ENCODE measurements at regions not wholly inside any gene's neighbourhood (a gene's known extent, or its start where the extent isn't known, plus 50 kb on each side); places are given as distances from the start of the nearest gene placed in this dataset.

DNA sequence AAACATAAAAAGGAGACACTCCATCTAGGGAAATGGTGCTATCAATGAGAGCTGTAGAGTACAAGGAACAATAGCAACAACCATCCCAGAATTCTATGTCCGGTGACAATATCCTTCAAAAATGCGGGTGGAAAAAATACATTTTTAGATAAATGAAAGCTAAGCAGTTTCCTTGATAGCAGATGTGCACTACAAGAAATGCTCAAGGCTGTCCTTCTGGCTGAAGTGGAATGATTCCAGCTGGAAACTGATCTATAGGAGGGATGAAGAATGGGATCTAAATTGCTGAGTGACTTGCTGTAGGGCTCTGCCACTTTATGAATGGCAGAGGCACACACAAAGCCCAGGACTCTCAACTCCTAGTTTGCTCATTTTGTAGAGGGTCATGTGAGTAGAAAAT lies 763.1 kb downstream of the C6orf118 start:
- DNase-seq, result no peak

DNA sequence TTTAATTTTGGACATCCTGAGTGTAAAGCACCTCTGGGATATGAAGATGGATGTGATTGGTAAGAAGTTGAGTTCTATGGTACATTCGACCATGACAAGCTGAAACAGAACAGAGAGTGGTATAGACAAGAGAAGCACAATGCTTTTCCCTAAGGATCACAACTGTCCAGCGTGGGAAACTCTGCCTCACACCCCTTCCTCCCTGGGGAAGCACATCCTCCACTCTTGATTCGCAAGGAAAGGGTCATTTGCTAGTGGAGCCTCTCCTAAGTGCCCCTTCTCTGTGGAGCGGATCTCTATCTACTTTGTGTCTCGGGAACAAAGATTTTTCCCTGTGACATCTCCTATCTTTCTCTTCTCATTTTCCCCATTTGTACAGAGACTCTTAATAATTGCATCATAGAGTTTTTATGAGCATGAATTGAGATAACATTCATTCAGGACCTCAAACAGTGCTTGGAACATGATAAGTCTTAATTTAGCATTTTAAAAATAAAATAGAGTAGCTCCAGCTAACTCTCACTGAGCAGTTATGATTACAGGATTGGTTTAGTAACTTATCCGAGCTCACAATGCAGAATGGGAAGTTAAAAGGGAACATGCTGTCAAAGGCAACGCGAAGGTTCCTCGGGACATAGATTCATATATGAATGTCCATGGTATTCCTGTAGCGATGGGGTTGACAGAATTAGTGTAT lies 775.2 kb downstream of the C6orf118 start:
- no peak for DNase-seq

GRCh38 chr6:164533045-164533362 lies 776.4 kb downstream of the C6orf118 start:
- no peak for DNase-seq

- no peak for DNase-seq
Measured at GRCh38 chr6:164532198-164533044, 777.0 kb downstream of the C6orf118 start.

DNA sequence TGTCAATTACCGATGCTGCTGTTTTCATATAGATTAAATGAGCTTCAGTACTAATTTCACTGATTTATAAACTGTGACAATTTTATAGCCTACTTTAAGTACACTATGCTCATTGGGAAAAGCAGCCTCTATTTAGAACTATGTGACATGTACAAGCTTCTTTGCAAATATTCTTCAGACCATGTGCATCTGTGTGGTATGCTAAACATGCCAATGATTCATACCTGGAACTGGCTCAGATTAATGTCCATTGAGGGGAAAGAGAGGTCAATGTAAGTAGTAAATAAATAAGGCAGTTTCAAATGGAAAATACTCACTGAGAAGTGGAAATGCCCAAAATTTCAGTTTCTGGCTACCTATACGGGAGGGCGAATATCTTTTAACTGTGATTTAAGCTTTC lies 777.7 kb downstream of the C6orf118 start:
- DNase-seq, result no peak

DNA sequence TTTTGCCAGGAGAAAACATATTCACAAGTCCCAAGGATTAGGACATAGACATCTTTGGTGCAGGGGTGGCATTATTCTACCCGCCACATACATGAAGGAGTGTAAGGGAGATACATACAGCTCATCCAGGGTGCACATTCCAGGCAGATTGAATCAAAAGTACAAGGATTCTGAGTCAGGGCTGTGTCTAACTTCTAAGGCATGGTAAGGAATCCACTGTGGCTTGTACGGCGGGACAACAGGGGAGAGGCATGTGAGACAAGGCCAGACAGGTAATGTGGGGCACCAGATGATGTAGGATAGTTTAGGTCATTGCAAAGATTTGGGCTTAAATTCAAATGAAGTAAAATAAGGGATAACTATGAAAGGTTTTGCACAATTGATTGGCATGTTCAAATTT lies 780.9 kb downstream of the C6orf118 start:
- DNase-seq, result no peak

DNA sequence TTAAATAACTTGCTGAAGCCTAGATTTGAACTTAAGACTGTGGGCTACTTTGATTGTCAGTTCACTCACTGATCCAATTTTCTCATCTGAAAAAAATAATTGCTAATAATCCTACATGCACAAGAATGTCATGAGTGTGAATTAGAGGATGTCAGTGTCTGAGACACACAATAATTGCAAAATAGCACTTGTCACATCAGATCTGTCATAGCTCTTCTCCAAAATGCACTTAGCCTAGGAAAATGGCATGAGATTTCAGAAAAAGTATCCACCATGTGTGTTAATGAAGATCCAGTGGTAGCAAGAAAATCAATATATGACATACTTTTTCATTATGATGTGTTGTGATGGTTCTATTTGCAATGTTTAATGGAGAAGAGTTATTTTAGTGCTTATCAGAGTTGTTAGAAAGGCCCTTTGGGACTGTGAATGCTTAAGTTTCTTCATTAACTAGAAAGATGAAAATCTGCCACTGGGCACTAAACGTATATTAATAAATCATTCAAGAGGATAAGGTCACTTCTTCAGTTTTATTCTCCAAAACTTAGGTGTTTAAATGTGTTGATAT lies 786.2 kb downstream of the C6orf118 start:
- no peak for DNase-seq

- no peak for DNase-seq
Measured at GRCh38 chr6:164520916-164521315, 788.5 kb downstream of the C6orf118 start.

GRCh38 chr6:164507206-164507940 lies 802.0 kb downstream of the C6orf118 start:
- no peak for DNase-seq

DNA sequence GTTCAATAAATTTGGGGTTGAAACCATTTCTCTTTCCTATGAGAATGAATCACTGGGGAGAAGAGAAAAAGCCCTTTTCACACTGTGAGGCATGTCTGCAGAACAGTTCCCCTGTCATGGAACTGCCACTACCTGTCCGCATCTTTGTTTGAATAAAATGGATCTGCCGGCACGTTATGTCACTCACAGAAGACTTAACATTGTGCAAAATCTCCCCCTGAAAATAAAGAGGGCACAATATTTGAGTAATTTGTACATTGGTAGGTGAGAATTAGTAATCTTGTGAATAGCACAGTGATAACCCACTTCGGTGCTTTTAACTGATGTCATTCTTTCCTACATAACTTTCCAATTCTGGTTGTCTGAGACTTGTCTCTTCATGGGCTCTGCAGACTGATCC lies 804.0 kb downstream of the C6orf118 start:
- DNase-seq, result no peak

DNA sequence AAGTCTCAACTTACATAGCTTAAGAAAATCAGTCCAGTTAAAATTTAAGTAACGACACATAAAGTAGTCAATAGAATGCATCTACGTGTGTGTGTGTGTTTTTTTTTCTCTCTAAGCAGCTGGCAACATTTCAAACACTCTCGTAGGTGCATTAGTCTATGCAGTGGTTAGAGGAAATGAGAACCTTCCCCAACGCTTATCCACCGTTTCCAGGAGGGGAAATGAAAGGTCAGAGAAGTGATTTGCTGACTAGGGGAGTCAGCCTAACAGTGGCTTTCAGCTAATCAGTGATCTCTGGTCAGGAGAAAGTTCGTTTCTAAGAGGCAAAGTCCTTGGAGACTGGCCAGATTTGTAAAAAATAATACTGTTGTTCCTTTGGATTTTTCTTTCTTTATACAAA lies 806.6 kb downstream of the C6orf118 start:
- DNase-seq, result no peak

DNA sequence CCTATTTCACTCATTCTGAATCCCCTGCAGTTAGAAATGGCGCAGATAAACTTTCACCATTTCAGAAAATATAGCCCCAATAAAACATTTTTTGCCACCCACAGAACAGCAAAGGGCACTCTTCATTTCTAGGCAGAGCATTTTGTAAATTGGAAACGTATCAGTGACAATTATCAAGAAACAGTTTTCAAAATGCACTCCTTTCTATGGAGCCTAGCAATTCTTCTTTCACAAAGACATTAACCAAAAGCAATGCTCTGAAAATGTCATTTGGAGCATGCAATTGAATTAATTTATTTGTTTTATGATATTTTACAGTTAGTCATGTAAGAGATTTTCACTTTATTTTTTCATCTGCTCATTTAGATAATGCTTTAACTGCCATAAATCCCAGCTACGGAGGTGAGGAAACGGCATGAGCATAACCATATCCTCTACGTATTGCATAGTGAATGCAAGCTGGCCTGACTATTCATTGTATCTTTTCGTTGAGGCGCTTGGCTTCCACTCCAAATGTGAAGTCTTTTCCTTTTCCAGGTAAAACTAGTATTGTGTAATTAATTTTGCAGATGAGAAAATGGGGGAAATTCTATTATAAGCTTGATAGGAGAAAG lies 813.4 kb downstream of the C6orf118 start:
- DNase-seq, result no peak

DNA sequence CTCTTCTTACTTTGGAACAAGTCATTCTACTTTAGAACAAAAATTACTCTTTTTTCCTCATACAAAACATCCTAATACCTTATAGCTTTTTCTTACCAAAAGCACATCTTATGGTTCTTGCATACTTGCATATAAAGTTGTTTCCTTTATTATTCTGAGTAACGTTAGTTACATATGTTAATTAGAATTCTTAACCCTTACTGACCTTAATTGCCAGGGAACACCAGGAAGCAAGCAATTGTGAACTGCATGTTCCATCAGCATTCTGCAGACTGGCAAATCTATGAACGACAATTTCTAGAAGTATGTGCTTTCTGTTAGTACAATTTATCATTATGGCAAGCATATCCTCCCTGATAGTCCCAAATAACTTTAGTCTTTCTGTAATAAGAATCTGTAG lies 831.0 kb downstream of the C6orf118 start:
- DNase-seq, result no peak

DNA sequence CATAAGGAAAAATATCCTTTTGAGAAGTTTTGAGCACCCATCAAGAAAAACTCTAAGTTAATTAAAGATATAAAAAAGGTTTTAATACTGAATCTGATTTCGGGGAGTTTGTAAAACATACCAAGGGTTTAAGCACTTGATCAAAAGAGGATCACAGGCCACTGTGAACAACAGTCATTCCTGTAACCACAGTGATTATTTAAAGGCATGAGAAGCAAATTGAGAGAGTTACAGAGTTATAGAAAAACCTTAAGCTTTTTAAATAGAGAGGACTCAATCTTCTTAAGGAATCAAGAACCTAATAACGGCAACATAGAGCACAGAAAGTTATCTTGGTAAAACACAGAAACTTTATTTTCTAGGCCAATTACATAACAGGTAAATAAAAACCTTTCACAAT lies 831.6 kb downstream of the C6orf118 start:
- no peak for DNase-seq

DNA sequence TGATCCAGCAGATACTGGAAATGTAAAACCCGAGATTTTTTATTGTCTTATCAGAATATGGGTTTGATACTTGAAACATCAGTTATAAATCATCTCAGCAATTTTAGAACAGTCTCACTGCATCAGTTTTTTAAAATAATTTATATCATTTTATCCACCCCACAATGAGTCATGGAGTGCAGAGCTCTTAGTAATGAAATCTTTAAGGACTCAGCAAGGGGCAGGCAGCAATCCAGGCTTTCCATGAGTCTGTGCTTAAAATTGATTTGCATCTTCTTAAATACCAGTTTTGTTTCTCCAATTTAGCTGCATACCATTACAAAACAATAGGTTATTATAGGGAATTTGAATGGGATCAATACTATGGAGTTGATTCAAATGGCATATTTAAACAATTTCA lies 832.3 kb downstream of the C6orf118 start:
- no peak for DNase-seq

DNA sequence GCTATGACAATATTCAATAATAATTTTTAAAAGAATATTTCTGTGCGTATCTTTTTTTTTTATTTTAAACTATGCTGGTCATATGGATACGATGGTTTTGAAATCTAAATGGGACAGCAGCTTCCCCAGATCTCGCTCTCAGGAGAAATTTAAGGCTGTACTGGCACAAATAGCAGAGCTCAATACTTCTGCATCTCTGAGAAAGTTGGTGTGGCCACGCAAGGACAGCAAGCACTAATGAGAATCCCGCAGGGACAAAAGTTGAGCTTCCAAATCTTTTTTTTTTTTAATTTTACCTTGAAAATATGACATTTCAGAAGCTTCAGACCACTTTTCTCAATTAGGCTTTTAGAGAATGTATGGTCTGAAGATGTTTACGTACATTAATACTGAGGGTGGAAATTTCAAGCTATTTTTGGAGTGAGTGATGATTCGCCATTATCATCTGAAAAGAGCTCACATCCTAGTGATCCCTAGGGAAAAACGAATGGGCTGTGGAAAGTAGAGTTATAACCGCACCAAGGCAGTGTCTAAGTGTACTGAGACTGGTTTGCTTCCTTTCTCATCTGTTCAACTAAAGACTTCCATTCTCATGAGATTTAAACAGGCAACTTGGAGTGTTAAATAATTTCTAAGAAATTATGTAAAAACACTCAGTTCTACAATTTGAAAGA lies 840.0 kb downstream of the C6orf118 start:
- no peak for DNase-seq

DNA sequence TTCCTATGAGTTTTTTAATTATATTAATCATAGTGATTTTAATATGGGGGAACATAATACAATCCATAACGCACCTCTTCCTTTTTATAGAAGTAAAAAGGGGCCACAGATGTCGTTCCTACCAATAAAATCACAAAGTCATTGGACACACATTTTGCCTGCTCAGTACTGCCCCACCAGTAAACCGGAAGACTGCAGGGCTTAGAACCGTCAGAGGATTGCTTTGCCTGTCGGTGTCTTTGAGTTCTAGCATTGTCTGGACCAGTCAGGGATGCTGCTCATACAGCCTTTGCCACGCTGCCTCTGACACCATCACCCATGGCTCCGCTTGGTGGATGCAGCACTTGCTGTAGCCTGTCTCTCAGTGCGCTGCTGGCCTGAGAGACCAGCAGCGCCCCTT lies 853.6 kb downstream of the C6orf118 start:
- DNase-seq, result no peak

GRCh38 chr6:164453835-164454234 lies 855.6 kb downstream of the C6orf118 start:
- no peak for DNase-seq

- DNase-seq, result no peak
Measured at GRCh38 chr6:164442572-164442971, 866.8 kb downstream of the C6orf118 start.

DNA sequence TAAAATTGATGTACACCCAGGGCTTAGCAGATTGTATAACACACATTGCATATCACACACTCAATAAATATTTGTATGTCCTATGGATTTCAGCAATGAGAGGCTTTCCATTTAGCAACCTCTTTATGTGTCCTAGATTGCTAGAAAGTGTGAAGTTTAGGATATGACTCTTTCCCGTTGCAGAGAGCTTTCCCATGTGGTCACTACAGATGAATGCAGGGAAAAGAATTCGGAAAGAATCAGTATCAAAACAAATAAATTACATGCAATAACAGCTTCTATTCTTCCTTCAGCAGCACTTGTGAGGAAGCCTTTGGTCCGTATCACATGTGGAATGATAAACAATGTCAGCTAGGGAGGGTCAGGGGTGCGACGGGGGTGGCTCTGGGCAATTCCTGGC lies 870.1 kb downstream of the C6orf118 start:
- DNase-seq, result no peak

GRCh38 chr6:164436976-164437375 lies 872.4 kb downstream of the C6orf118 start:
- DNase-seq, result no peak

DNA sequence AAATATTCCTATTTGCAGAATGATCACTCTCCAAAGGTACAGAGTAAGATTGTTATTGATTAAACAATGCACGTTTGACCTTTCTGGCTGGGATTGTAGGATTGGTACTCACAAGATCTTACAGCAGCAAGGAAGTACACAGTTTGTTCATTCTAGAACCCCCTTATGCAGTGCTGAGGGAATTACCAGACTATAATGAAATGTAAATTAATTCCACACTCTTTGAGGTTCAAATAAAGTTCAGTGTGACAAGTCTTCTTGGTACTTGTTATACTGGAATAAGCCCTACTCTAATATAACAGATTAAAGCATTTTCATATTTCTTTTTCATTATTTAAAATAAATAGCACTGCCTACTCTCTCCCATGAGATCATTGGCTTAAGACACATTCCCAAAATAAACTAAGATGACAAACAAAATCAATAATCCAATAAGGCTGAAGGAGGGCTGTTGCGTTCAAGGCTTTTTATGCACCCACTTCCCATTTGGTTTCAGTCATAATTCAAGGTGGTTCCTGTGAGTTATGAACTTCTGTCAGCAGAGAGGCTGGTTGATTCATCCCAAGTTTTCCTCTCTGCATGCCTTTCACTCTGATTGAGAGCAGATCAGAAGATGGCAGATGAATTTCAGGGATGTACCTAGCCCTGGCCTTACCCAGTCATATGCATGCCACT lies 881.5 kb downstream of the C6orf118 start:
- DNase-seq, result no peak
